NCI-H146 (cell line): ENCODE measurements at regions not wholly inside any gene's neighbourhood (a gene's known extent, or its start where the extent isn't known, plus 50 kb on each side); places are given as distances from the start of the nearest gene placed in this dataset.

Experiments
- DNase-seq: peaks from one replicate; lab custom pipeline; 2025; lab: John Stamatoyannopoulos, UW

GRCh38 chr10:131710142-131710861 lies 190.5 kb upstream of the PPP2R2D start:
- no peak for DNase-seq

- no peak for DNase-seq
Observed at GRCh38 chr10:131722121-131722520, 178.7 kb upstream of the PPP2R2D start.

- DNase-seq = no peak
Observed at GRCh38 chr10:131722525-131723264, 178.1 kb upstream of the PPP2R2D start.

- no peak for DNase-seq
Observed at GRCh38 chr10:131723297-131724168, 177.3 kb upstream of the PPP2R2D start.

GRCh38 chr10:131724169-131724545 lies 176.7 kb upstream of the PPP2R2D start:
- no peak for DNase-seq

- DNase-seq = no peak
Observed at GRCh38 chr10:131724891-131725580, 175.8 kb upstream of the PPP2R2D start.

GRCh38 chr10:131725581-131726069 lies 175.2 kb upstream of the PPP2R2D start:
- no peak for DNase-seq

- no peak for DNase-seq
Observed at GRCh38 chr10:131726076-131726880, 174.5 kb upstream of the PPP2R2D start.

GRCh38 chr10:131726967-131727366 lies 173.8 kb upstream of the PPP2R2D start:
- DNase-seq = no peak

GRCh38 chr10:131727560-131727959 lies 173.2 kb upstream of the PPP2R2D start:
- no peak for DNase-seq

- no peak for DNase-seq
Observed at GRCh38 chr10:131728286-131729228, 172.3 kb upstream of the PPP2R2D start.

GRCh38 chr10:131729361-131729760 lies 171.4 kb upstream of the PPP2R2D start:
- DNase-seq = no peak

- no peak for DNase-seq
Observed at GRCh38 chr10:131729938-131730660, 170.7 kb upstream of the PPP2R2D start.

- no peak for DNase-seq
Observed at GRCh38 chr10:131730771-131731497, 169.9 kb upstream of the PPP2R2D start.

GRCh38 chr10:131731780-131732630 lies 168.8 kb upstream of the PPP2R2D start:
- DNase-seq = no peak

GRCh38 chr10:131732631-131733127 lies 168.1 kb upstream of the PPP2R2D start:
- DNase-seq = no peak

- DNase-seq = no peak
Observed at GRCh38 chr10:131733596-131733995, 167.2 kb upstream of the PPP2R2D start.
